Stimulated activated CD8-positive, alpha-beta memory T cell treated with anti-CD3 and anti-CD28 coated beads, Interleukin-7, amount 100 ng/mL, for 24 hours (primary cell): ENCODE measurements at regions not wholly inside any gene's neighbourhood (a gene's known extent, or its start where the extent isn't known, plus 50 kb on each side); places are given as distances from the start of the nearest gene placed in this dataset.
"Not testable (repeated sequence)": the region's sequence is repeated elsewhere in the genome, so short reads cannot be mapped to it uniquely, and the experiment has no call there.

Source experiments
- DNase-seq: peaks from one replicate; pipeline ENCODE4 v3.0.0-alpha.2; 2020; ENCODE audit warnings: low read depth

- DNase-seq: no peak
These were observed 247.3 kb downstream of the FOXD2 start for GRCh38 chr1:47684964-47685762.

- no peak for DNase-seq
These were observed 247.9 kb downstream of the FOXD2 start for GRCh38 chr1:47685763-47686066.

GRCh38 chr1:47686731-47687630, 249.1 kb downstream of the FOXD2 start:
- DNase-seq: no peak

- no peak for DNase-seq
These were observed 250.0 kb downstream of the FOXD2 start for GRCh38 chr1:47687631-47688460.

GRCh38 chr1:47688461-47689296, 250.8 kb downstream of the FOXD2 start:
- DNase-seq: no peak

GRCh38 chr1:47689894-47690293, 252.1 kb downstream of the FOXD2 start:
- no peak for DNase-seq

GRCh38 chr1:47690341-47691250, 252.8 kb downstream of the FOXD2 start:
- no peak for DNase-seq

GRCh38 chr1:47691293-47691692, 253.4 kb downstream of the FOXD2 start:
- not testable (repeated sequence) for DNase-seq

GRCh38 chr1:47692196-47692595, 254.4 kb downstream of the FOXD2 start:
- DNase-seq: no peak

- no peak for DNase-seq
These were observed 255.3 kb downstream of the FOXD2 start for GRCh38 chr1:47693115-47693514.

- no peak for DNase-seq
These were observed 256.4 kb downstream of the FOXD2 start for GRCh38 chr1:47694011-47694890.

- no peak for DNase-seq
These were observed 258.5 kb downstream of the FOXD2 start for GRCh38 chr1:47696404-47696736.

GRCh38 chr1:47696737-47697441, 259.0 kb downstream of the FOXD2 start:
- no peak for DNase-seq

- no peak for DNase-seq
These were observed 259.9 kb downstream of the FOXD2 start for GRCh38 chr1:47697616-47698335.

GRCh38 chr1:47699492-47700235, 261.8 kb downstream of the FOXD2 start:
- no peak for DNase-seq

- DNase-seq: no peak
These were observed 263.4 kb downstream of the FOXD2 start for GRCh38 chr1:47701283-47701682.

- DNase-seq: no peak
These were observed 264.1 kb downstream of the FOXD2 start for GRCh38 chr1:47701741-47702515.
